Mesothelial cell of epicardium (in vitro differentiated cells): ENCODE measurements at regions not wholly inside any gene's neighbourhood (a gene's known extent, or its start where the extent isn't known, plus 50 kb on each side); places are given as distances from the start of the nearest gene placed in this dataset.
"Not testable (repeated sequence)": the region's sequence is repeated elsewhere in the genome, so short reads cannot be mapped to it uniquely, and the experiment has no call there.

Experiments used
- DNase-seq, 2 experiments: peaks; one replicate each; pipeline ENCODE4 v3.0.0; 2021; ENCODE audit warnings: low spot score in 2 of 2; ENCODE audit not compliant: unreplicated experiment in 2 of 2
- H3K27ac Mint-ChIP-seq: 2 replicates; pipeline ENCODE4 v1.8.0; 2021; ENCODE audit warnings: mixed read lengths
- H3K27me3 Mint-ChIP-seq: 2 replicates; pipeline ENCODE4 v1.8.0; 2021; ENCODE audit warnings: low read depth, mixed read lengths
- H3K36me3 Mint-ChIP-seq: 2 replicates; pipeline ENCODE4 v1.8.0; 2021; ENCODE audit warnings: mixed read lengths
- H3K4me1 Mint-ChIP-seq: 2 replicates; pipeline ENCODE4 v1.8.0; 2021; ENCODE audit warnings: mixed read lengths
- H3K4me3 Mint-ChIP-seq: 2 replicates; pipeline ENCODE4 v1.8.0; 2021; ENCODE audit warnings: mild to moderate bottlenecking, moderate library complexity, mixed read lengths
- H3K9me3 Mint-ChIP-seq: 2 replicates; pipeline ENCODE4 v1.8.0; 2021; ENCODE audit warnings: mixed read lengths
- TF ChIP-seq, protein P1 (sequence below): fragments of 200-600 bp; sonication (generic); IDR thresholded peaks from one replicate; pipeline ENCODE4 v1.5.0; 2021; ENCODE audit warnings: antibody characterized with exemption; ENCODE audit not compliant: unreplicated experiment

DNA sequence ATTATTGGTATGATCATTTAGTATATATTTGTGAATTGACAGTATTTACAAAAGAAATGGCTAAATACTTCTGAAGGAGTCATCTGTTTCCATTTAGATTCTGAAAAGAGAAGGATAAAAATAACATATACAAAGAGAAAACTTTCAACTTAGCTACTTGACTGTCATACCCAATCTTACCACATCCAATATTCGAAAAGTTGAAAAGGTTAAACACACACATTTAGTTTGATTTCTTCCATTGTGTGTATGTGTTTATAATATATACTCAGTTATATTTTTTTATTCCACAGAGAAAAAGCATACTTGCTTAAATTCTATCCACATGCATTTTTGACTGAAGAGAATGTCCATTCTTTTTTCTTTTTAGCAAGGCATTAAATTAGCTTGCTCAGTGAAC lies 470.7 kb downstream of the TFEC start:
- TF ChIP-seq, protein P1, sequence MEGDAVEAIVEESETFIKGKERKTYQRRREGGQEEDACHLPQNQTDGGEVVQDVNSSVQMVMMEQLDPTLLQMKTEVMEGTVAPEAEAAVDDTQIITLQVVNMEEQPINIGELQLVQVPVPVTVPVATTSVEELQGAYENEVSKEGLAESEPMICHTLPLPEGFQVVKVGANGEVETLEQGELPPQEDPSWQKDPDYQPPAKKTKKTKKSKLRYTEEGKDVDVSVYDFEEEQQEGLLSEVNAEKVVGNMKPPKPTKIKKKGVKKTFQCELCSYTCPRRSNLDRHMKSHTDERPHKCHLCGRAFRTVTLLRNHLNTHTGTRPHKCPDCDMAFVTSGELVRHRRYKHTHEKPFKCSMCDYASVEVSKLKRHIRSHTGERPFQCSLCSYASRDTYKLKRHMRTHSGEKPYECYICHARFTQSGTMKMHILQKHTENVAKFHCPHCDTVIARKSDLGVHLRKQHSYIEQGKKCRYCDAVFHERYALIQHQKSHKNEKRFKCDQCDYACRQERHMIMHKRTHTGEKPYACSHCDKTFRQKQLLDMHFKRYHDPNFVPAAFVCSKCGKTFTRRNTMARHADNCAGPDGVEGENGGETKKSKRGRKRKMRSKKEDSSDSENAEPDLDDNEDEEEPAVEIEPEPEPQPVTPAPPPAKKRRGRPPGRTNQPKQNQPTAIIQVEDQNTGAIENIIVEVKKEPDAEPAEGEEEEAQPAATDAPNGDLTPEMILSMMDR, result no peak
- peaks cover 5% of the 10 kb centered on the region for H3K9me3 Mint-ChIP-seq
- H3K4me1 Mint-ChIP-seq, result peaks cover 12% of the 10 kb centered on the region
- no peaks in the 10 kb centered on the region for H3K27me3 Mint-ChIP-seq
- no peak overlapping the region for H3K4me3 Mint-ChIP-seq
- no peak overlapping the region for H3K27ac Mint-ChIP-seq
- H3K36me3 Mint-ChIP-seq, result no peaks in the 10 kb centered on the region
- DNase-seq, result no peak

DNA sequence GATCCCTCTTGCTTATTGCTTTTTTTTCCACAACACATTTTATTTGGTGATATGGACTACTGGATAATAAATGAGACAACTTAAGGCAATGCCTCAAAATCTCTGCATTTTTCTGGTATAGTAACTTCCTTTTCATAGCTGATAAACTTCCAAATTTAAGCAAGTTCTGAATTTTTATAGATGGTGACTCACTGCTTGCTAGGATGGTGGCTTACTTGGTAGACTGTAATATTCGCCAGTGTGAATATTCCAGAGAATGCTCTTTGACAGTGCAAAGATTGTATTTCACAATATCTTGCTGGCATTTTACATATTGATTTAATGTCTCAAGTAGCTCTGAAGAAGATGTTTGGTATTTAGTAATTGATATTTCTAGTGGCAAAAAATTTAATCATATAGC lies 472.4 kb downstream of the TFEC start:
- no peak for DNase-seq
- H3K4me1 Mint-ChIP-seq, result peaks cover 16% of the 10 kb centered on the region

DNA sequence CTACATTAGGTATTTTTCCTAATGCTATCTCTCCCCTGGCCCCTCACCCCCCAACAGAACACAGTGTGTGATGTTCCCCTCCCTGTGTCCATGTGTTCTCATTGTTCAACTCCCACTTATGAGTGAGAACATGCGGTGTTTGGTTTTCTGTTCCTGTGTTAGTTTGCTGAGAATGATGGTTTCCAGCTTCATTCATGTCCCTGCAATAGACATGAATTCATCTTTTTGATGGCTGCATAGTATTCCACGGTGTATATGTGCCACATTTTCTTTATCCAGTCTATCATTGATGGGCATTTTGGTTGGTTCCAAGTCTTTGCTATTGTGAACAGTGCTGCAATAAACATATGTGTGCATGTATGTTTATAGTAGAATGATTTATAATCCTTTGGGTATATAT lies 473.3 kb downstream of the TFEC start:
- H3K4me1 Mint-ChIP-seq, result peaks cover 16% of the 10 kb centered on the region
- H3K4me3 Mint-ChIP-seq, result not testable (repeated sequence)

More for the DNA sequence above, 472.4 kb downstream of the TFEC start:
- no peaks in the 10 kb centered on the region for H3K36me3 Mint-ChIP-seq
- no peak overlapping the region for H3K4me3 Mint-ChIP-seq
- no peaks in the 10 kb centered on the region for H3K27me3 Mint-ChIP-seq
- H3K27ac Mint-ChIP-seq, result no peak overlapping the region
- TF ChIP-seq, protein P1, result no peak
- H3K9me3 Mint-ChIP-seq, result peaks cover 5% of the 10 kb centered on the region

DNA sequence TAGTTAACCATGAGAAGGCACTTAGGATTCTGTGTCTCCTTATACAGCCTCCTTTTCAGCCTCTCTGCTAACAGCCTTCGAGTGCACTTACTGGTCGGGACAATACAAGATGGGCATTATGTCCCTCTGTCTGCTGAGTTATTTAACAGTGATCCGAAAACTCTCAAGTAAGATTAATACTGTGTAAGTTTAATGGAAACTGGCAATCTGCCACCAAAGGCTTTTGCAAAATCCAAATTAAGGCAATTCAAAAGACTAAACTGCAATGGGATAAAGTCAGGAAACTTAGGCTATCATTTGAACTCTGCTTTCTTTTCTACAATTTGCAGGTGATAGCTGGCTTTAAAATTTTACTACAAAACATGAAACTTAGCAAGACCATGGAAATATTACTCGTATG lies 477.8 kb downstream of the TFEC start:
- Mint-ChIP-seq H3K4me3 (no peak overlapping the region), H3K36me3 (no peaks in the 10 kb centered on the region)

More for the DNA sequence above, 473.3 kb downstream of the TFEC start:
- DNase-seq, H3K27ac Mint-ChIP-seq, H3K36me3 Mint-ChIP-seq, H3K9me3 Mint-ChIP-seq, H3K27me3 Mint-ChIP-seq: not testable (repeated sequence)

DNA sequence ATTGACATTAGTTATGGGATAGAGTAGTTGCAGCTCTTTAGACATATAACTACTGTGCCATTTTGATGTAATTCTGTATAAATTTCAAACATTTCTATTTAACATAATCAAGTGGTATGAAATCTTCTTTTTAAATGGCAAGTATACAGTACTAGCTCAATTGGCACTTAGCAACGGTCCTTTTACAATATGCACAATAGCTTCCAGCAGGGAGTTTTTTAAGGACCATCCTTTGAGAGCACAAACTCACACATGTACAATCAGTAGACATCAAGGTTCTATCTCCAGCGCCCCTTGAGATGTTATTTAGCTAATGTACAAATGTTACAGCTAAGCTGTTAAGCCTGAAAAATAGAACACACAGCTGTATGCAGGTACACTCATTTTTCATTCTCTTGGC lies 480.7 kb downstream of the TFEC start:
- Mint-ChIP-seq H3K4me1 (peaks cover 6% of the 10 kb centered on the region), H3K36me3 (no peaks in the 10 kb centered on the region), H3K27ac (no peak overlapping the region)

More for the DNA sequence above, 477.8 kb downstream of the TFEC start:
- no peak for DNase-seq
- TF ChIP-seq, protein P1, result no peak
- Mint-ChIP-seq H3K4me1 (peaks cover 6% of the 10 kb centered on the region), H3K9me3 (peaks cover 5% of the 10 kb centered on the region), H3K27me3 (no peaks in the 10 kb centered on the region), H3K27ac (no peak overlapping the region)

DNA sequence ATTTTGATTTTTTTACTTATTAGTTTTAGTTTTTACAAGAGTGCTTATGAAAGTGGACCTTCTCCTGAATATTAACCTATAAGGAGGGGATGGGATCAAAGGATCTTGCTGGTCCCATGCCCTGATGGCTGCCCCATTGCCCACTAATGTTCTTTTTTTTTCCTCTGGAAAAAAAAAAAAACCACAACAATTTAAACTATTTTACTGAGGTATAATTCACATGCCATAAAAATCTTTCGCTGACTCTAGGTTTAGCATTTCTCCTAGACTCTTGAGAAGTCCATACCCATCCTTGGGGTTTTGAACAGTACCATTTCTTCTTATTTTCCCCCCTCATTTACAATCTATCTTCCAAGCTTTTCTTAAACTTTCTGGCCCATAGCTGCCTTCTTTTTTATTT lies 481.8 kb downstream of the TFEC start:
- no peaks in the 10 kb centered on the region for H3K9me3 Mint-ChIP-seq
- DNase-seq, result no peak
- no peaks in the 10 kb centered on the region for H3K36me3 Mint-ChIP-seq
- TF ChIP-seq, protein P1, result no peak
- H3K4me1 Mint-ChIP-seq, result peaks cover 6% of the 10 kb centered on the region
- H3K27me3 Mint-ChIP-seq, result no peaks in the 10 kb centered on the region
- no peak overlapping the region for H3K4me3 Mint-ChIP-seq
- no peak overlapping the region for H3K27ac Mint-ChIP-seq

More for the DNA sequence above, 480.7 kb downstream of the TFEC start:
- Mint-ChIP-seq H3K27me3 (no peaks in the 10 kb centered on the region), H3K9me3 (no peaks in the 10 kb centered on the region), H3K4me3 (no peak overlapping the region)
- TF ChIP-seq, protein P1, result no peak
- DNase-seq, result no peak
